SK-N-SH (cell line): ENCODE measurements at regions not wholly inside any gene's neighbourhood (a gene's known extent, or its start where the extent isn't known, plus 50 kb on each side); places are given as distances from the start of the nearest gene placed in this dataset.

ENCODE experiments used
- CTCF ChIP-seq: fragments of 200-600 bp; sonication (generic); IDR thresholded peaks from 2 replicates; pipeline ENCODE4 v1.6.1; 2017; ENCODE audit warnings: antibody characterized with exemption, mild to moderate bottlenecking, moderate library complexity
- EP300 ChIP-seq, 2 experiments: IDR thresholded peaks; 2 replicates each; pipeline versions ENCODE4 v1.4.0 to v1.6.1; 2012; ENCODE audit warnings: borderline replicate concordance in 1 of 2, low read depth in 1 of 2, low read length in 1 of 2
- RAD21 ChIP-seq: IDR thresholded peaks from 2 replicates; pipeline ENCODE4 v1.6.1; 2012; ENCODE audit warnings: mild to moderate bottlenecking, low read length
- YY1 ChIP-seq: IDR thresholded peaks from 2 replicates; pipeline ENCODE4 v1.4.0; 2012; ENCODE audit warnings: low read depth, mild to moderate bottlenecking

- TF ChIP-seq RAD21 = no peak
- no peak for TF ChIP-seq EP300 (IDR thresholded peaks at IDR 0.05; ENCODE audit: borderline replicate concordance in 1 of 2, low read depth in 1 of 2, low read length in 1 of 2)
- TF ChIP-seq CTCF = no peak
- TF ChIP-seq YY1 = no peak
Measured at GRCh38 chr5:129363991-129364390, 96.1 kb upstream of the ADAMTS19 start.
